Activated T-cell treated with anti-CD3 and anti-CD28 coated beads, Interleukin-2, amount 50 U/mL, for 24 hours (primary cell): ENCODE measurements at regions not wholly inside any gene's neighbourhood (a gene's known extent, or its start where the extent isn't known, plus 50 kb on each side); places are given as distances from the start of the nearest gene placed in this dataset.
"Not testable (repeated sequence)": the region's sequence is repeated elsewhere in the genome, so short reads cannot be mapped to it uniquely, and the experiment has no call there.

Experiments
- DNase-seq: peaks from one replicate; pipeline ENCODE4 v3.0.0-alpha.2; 2020
- H3K27ac Mint-ChIP-seq: 2 replicates; pipeline ENCODE4 v1.8.0; 2020; ENCODE audit warnings: mild to moderate bottlenecking, mixed read lengths
- H3K27me3 Mint-ChIP-seq: 2 replicates; pipeline ENCODE4 v1.8.0; 2020; ENCODE audit warnings: mixed read lengths
- H3K36me3 Mint-ChIP-seq: 2 replicates; pipeline ENCODE4 v1.8.0; 2020; ENCODE audit warnings: low read depth, mixed read lengths
- H3K4me1 Mint-ChIP-seq: 2 replicates; pipeline ENCODE4 v1.8.0; 2020; ENCODE audit warnings: low read depth, mixed read lengths
- H3K4me3 Mint-ChIP-seq: 2 replicates; pipeline ENCODE4 v1.8.0; 2020; ENCODE audit warnings: mild to moderate bottlenecking, moderate library complexity, mixed read lengths
- H3K9me3 Mint-ChIP-seq: 2 replicates; pipeline ENCODE4 v1.8.0; 2020; ENCODE audit warnings: mixed read lengths

GRCh38 chr2:215831296-215831913 lies 181.9 kb downstream of the MREG start:
- H3K4me1 Mint-ChIP-seq: peaks cover 3% of the 10 kb centered on the region
- no peaks in the 10 kb centered on the region for H3K27me3 Mint-ChIP-seq
- H3K36me3 Mint-ChIP-seq: no peaks in the 10 kb centered on the region
- no peaks in the 10 kb centered on the region for H3K9me3 Mint-ChIP-seq
- H3K27ac Mint-ChIP-seq: no peak overlapping the region
- no peak for DNase-seq
- H3K4me3 Mint-ChIP-seq: no peak overlapping the region

DNA sequence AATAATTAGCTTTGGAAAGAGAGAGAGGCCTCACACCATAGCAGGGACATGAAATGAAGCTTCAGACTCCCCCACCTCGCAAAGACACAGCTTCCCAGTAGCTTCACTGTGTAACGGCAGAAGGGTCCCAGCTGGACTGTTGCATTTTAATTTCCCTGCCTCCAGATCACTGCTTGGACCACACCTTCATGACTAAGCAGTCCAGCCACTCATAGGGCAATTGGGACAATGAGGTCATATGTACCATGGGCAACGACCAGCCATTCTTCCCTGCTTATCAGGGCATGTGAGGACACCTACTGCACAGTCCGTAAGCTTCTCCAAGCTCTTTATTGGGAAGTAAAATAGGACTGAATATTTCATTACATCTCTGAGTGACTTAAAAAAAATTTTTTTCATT lies 183.0 kb downstream of the MREG start:
- no peak overlapping the region for H3K27ac Mint-ChIP-seq
- no peak overlapping the region for H3K4me3 Mint-ChIP-seq
- no peaks in the 10 kb centered on the region for H3K9me3 Mint-ChIP-seq
- no peaks in the 10 kb centered on the region for H3K36me3 Mint-ChIP-seq
- H3K4me1 Mint-ChIP-seq: peaks cover 3% of the 10 kb centered on the region
- DNase-seq: no peak
- no peaks in the 10 kb centered on the region for H3K27me3 Mint-ChIP-seq

- Mint-ChIP-seq H3K4me1 (peaks cover 3% of the 10 kb centered on the region), H3K27me3 (no peaks in the 10 kb centered on the region), H3K27ac (no peak overlapping the region), H3K9me3 (no peaks in the 10 kb centered on the region), H3K4me3 (no peak overlapping the region), H3K36me3 (no peaks in the 10 kb centered on the region)
- DNase-seq: no peak
Observed at GRCh38 chr2:215829261-215829660, 184.1 kb downstream of the MREG start.

- H3K27me3 Mint-ChIP-seq: no peaks in the 10 kb centered on the region
- peaks cover 3% of the 10 kb centered on the region for H3K4me1 Mint-ChIP-seq
- H3K9me3 Mint-ChIP-seq: no peaks in the 10 kb centered on the region
- DNase-seq: no peak
- H3K36me3 Mint-ChIP-seq: no peaks in the 10 kb centered on the region
- no peak overlapping the region for H3K4me3 Mint-ChIP-seq
- H3K27ac Mint-ChIP-seq: no peak overlapping the region
Observed at GRCh38 chr2:215828528-215829184, 184.7 kb downstream of the MREG start.

GRCh38 chr2:215826838-215827441 lies 186.4 kb downstream of the MREG start:
- H3K27me3 Mint-ChIP-seq: no peaks in the 10 kb centered on the region
- H3K4me1 Mint-ChIP-seq: peaks cover 3% of the 10 kb centered on the region
- H3K36me3 Mint-ChIP-seq: no peaks in the 10 kb centered on the region
- no peak overlapping the region for H3K27ac Mint-ChIP-seq
- DNase-seq: no peak
- H3K4me3 Mint-ChIP-seq: no peak overlapping the region
- H3K9me3 Mint-ChIP-seq: no peaks in the 10 kb centered on the region

DNA sequence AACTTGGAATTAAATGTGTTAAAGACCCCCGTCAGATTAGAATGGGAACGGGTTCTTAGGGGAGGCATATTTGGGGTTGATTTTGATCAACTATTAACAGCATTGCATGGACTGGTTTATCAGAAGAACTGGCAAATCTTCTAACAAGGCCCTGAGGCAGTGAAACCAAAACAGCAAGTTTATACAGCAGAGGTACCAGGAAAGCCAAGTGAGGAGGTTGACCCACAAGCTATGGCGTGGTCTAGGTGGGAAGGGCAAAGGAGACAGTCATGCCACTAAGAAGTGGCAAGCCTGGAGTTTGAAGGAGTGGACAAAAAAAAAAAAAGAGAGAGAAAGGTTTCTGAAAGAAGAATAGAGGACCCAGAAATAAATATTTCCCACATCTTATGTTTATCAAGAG lies 187.0 kb downstream of the MREG start:
- no peak for DNase-seq
- no peak overlapping the region for H3K4me3 Mint-ChIP-seq
- H3K4me1 Mint-ChIP-seq: peaks cover 3% of the 10 kb centered on the region
- H3K27me3 Mint-ChIP-seq: no peaks in the 10 kb centered on the region
- H3K36me3 Mint-ChIP-seq: no peaks in the 10 kb centered on the region
- H3K27ac Mint-ChIP-seq: no peak overlapping the region
- no peaks in the 10 kb centered on the region for H3K9me3 Mint-ChIP-seq

- H3K27me3 Mint-ChIP-seq: no peaks in the 10 kb centered on the region
Observed at GRCh38 chr2:215825707-215826106, 187.6 kb downstream of the MREG start.

DNA sequence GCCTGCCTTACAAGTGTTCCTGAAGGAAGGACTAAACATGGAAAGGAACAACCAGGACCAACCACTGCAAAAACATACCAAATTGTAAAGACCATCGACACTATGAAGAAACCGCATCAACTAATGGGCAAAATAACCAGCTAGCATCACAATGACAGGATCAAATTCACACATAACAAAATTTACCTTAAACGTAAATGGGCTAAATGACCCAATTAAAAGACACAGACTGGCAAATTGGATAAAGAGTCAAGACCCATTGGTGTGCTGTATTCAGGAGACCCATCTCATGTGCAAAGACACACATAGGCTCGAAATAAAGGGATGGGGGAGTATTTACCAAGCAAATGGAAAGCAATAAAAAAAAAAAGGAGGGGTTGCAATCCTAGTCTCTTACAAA lies 192.1 kb downstream of the MREG start:
- H3K27me3 Mint-ChIP-seq: peaks cover 15% of the 10 kb centered on the region
- H3K9me3 Mint-ChIP-seq, H3K27ac Mint-ChIP-seq, H3K4me1 Mint-ChIP-seq, H3K4me3 Mint-ChIP-seq, H3K36me3 Mint-ChIP-seq, DNase-seq: not testable (repeated sequence)

More at GRCh38 chr2:215825707-215826106, 187.6 kb downstream of the MREG start:
- Mint-ChIP-seq H3K27ac (no peak overlapping the region), H3K36me3 (no peaks in the 10 kb centered on the region), H3K4me3 (no peak overlapping the region), H3K4me1 (peaks cover 3% of the 10 kb centered on the region), H3K9me3 (no peaks in the 10 kb centered on the region)
- no peak for DNase-seq

DNA sequence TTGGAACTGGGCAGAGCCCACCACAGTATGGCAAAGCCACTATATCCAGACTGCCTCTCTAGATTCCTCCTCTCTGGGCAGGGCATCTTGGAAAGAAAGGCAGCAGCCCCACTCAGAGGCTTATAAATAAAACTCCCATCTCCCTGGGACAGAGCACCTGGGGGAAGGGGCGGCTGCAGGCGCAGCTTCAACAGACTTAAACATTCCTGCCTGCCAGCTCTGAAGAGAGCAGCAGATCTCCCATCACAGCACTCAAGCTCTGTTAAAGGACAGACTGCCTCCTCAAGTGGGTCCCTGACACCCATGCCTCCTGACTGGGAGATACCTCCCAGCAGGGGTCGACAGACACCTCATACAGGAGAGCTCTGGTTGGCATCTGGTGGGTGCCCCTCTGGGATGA lies 193.6 kb downstream of the MREG start:
- not testable (repeated sequence) for H3K4me1 Mint-ChIP-seq, H3K36me3 Mint-ChIP-seq, DNase-seq, H3K4me3 Mint-ChIP-seq, H3K27ac Mint-ChIP-seq, H3K9me3 Mint-ChIP-seq
- peaks cover 15% of the 10 kb centered on the region for H3K27me3 Mint-ChIP-seq

DNA sequence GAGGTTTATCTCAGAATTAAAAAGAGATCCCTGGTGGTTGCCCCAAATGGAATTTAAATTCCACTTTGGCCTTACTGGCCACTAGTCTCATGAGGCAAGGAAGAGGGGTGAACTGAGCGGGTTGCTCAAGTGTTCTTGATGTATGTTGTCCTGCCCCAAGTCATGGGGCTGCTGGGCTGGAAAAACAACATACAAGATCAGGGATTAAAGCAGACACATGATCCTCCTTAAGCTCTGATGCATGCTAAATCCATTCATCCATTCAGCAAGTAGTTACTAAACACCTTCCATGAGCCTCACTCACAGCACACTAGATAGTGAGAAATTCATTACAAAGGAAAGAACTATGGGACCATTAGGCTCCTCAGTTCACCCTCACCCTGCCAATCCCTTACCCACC lies 196.3 kb downstream of the MREG start:
- no peak for DNase-seq
- Mint-ChIP-seq H3K27ac (no peak overlapping the region), H3K4me3 (no peak overlapping the region), H3K9me3 (no peaks in the 10 kb centered on the region), H3K36me3 (no peaks in the 10 kb centered on the region), H3K27me3 (peaks cover 15% of the 10 kb centered on the region), H3K4me1 (peaks cover 3% of the 10 kb centered on the region)

- Mint-ChIP-seq H3K27ac (no peak overlapping the region), H3K4me1 (peaks cover 9% of the 10 kb centered on the region), H3K27me3 (peaks cover 15% of the 10 kb centered on the region), H3K9me3 (no peaks in the 10 kb centered on the region), H3K36me3 (no peaks in the 10 kb centered on the region), H3K4me3 (no peak overlapping the region)
- DNase-seq: no peak
Observed at GRCh38 chr2:215816424-215816823, 196.9 kb downstream of the MREG start.

GRCh38 chr2:215815960-215816359 lies 197.4 kb downstream of the MREG start:
- Mint-ChIP-seq H3K4me1 (peaks cover 14% of the 10 kb centered on the region), H3K9me3 (no peaks in the 10 kb centered on the region), H3K27me3 (peaks cover 15% of the 10 kb centered on the region), H3K4me3 (no peak overlapping the region), H3K36me3 (no peaks in the 10 kb centered on the region), H3K27ac (no peak overlapping the region)
- DNase-seq: no peak

GRCh38 chr2:215812966-215813365 lies 200.4 kb downstream of the MREG start:
- H3K4me1 Mint-ChIP-seq: peaks cover 17% of the 10 kb centered on the region
- H3K27ac Mint-ChIP-seq: no peak overlapping the region

DNA sequence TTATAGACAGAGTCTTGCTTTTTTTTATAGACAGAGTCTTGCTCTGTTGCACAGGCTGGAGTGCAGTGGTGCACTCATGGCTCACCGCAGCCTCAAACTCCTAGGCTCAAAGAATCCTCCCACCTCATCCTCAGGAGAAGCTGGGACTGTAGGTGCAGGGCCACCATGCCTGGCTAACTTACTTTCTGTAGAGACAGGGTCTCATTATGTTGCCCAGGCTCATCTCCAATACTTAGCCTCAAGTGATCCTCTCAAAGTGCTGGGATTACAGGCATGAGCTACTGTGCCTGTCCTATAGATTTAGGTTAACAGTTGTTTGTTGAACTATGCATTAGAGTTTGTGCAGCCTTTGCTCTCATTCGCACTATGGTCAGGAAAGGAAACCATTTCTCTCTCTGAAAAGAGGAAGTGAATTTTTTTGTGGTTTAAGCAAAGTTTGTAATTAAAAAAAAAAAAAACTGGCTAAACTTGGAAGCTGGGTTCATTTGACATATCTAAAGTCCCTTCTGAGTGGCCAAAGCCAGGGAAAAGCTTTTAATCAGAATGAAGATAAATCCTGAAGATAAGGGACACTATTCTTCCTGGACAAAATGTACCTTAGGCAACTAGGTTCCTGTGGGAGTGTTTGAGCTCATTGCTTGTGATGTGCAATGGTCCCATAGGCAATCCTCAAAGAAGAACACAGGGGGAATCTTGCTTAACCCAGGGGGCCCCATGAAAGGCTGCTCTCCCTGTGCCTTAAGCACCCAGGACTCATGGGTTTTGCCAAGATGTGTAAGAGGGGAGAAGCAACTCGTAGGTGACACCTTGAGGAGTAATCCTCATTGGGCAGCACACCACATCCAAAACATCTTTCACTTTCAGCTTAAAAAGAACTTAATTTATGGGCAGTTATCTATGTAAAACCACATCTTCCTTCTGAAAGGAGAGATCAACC lies 201.7 kb downstream of the MREG start:
- H3K9me3 Mint-ChIP-seq: no peaks in the 10 kb centered on the region
- peaks cover 2% of the 10 kb centered on the region for H3K27me3 Mint-ChIP-seq
- no peak overlapping the region for H3K4me3 Mint-ChIP-seq
- no peak overlapping the region for H3K27ac Mint-ChIP-seq
- H3K4me1 Mint-ChIP-seq: peaks cover 17% of the 10 kb centered on the region
- no peaks in the 10 kb centered on the region for H3K36me3 Mint-ChIP-seq
- DNase-seq: no peak

More at GRCh38 chr2:215812966-215813365, 200.4 kb downstream of the MREG start:
- no peaks in the 10 kb centered on the region for H3K9me3 Mint-ChIP-seq
- no peak for DNase-seq
- no peak overlapping the region for H3K4me3 Mint-ChIP-seq
- H3K27me3 Mint-ChIP-seq: peaks cover 9% of the 10 kb centered on the region
- no peaks in the 10 kb centered on the region for H3K36me3 Mint-ChIP-seq
